GM21360 (cell line): ENCODE measurements at regions not wholly inside any gene's neighbourhood (a gene's known extent, or its start where the extent isn't known, plus 50 kb on each side); places are given as distances from the start of the nearest gene placed in this dataset.
"Not testable (repeated sequence)": the region's sequence is repeated elsewhere in the genome, so short reads cannot be mapped to it uniquely, and the experiment has no call there.

ENCODE experiments used
- ATAC-seq: cut with Tn5 transposase; IDR thresholded peaks from one replicate; pipeline ENCODE4 v1.9.1; 2021; ENCODE audit warnings: mild to moderate bottlenecking, moderate library complexity; ENCODE audit not compliant: unreplicated experiment

DNA sequence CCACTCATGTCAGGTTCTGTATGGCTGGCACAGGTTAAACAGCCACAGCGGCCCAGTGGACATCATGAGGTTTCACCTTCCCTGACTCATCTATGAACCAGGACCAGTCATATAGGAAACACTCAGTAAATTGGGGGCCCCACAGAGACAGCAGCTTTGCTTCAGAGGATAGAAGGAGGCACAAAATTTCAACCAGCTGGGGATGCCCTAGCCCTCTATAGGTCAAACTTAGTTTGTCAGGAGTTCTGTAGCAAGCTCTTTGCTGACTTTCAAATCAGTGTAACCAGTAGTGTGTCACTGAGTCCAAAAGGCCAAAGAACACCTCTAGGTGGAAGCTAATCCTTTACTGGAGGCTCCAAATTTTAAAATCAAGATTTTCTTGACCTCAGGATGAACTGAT, 4157.8 kb upstream of the TPTE start:
- peak; percentile 57 for ATAC-seq

DNA sequence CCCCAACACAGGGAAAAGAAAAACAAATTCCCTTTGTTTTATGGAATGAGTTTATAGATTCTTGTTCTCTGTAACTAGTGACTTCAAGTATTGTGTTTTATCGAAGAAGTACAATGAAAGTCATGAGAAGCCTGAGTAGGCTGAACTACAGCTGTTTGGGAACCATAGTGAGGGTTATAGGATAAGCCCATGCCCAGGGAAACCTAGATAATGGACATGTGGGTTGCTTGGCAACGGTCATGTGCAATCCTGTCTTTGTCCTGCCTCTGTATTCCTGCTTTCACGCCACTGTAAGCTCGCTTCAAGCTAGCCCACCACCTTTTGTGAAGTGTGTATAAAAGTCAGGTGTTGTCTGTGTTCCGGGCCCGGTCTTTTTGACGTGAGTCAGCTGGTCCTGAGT, 4152.6 kb upstream of the TPTE start:
- not testable (repeated sequence) for ATAC-seq

DNA sequence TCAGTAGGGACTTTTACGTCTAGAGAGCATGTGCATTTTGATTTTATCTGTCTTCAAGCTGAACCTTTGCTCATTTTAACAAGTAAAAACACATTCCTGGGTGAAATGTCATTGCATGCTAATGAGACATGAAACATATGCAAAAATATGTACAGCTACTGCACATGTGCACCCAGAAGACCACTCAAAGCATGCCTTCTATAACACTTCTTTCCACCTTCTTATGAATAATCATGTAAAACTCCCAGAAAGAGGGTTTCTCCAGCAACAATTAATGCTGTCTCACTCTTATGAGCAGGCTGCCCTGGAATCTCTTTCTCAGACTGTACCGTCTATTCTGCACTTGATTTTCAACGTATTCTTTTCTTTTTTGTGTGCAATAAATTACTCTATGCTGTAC, 4148.1 kb upstream of the TPTE start:
- ATAC-seq, result not testable (repeated sequence)

DNA sequence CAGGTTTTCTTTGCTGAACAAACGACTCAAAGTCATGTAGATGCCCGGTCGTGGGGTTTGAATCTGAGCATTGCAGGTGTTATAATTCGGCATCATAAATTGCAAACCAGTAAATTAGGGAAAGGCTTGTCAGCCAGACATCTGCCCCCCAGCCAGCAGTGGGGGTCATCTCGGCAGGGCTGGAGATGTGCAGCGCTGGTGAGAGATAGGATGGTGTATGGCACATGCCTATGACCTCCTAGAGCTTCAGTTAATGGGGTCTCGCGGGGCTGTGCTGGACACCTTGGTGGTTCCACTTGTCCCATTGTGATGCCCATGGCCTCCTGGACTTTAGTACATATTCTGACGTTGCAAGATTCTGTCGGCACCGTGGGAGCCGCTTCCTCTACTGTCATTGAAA, 4147.2 kb upstream of the TPTE start:
- ATAC-seq, result not testable (repeated sequence)

DNA sequence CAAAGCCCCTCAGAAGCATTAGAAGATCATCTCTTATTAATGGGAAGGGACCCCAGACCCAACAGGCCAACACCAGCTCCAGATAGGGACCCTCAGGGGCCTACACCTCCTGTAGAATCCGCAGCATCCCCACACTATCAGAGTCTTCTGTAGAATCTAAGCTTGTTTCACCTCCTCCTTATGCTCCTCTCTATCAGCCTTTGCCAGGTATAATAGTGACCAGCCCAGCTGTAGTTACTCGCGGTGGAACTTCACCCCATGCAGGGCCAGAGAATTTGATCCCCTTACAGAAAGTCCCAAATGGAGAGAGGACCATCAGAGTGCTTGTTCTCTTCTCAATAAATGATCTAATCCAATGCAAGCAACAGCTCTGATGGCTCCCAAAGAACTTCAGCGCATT, 4146.5 kb upstream of the TPTE start:
- not testable (repeated sequence) for ATAC-seq

DNA sequence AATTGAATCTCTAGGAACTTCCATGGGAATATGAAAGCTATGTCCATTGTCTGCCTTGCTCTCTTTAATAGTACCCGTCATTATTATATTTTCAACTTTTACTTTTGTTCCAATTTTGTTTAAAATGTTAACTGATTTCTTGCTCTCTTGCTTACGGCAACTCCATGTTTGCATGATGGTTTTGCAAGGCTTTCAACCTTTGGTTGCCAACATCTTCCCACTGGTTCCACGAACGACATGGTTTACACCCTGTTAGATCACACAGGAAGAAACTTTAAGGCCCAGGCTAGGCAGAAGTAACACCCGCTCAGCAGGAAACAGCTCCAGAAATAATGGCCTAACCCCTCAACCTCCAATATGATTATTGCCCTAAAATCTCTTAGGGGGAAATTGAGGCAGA, 4145.6 kb upstream of the TPTE start:
- ATAC-seq, result not testable (repeated sequence)

DNA sequence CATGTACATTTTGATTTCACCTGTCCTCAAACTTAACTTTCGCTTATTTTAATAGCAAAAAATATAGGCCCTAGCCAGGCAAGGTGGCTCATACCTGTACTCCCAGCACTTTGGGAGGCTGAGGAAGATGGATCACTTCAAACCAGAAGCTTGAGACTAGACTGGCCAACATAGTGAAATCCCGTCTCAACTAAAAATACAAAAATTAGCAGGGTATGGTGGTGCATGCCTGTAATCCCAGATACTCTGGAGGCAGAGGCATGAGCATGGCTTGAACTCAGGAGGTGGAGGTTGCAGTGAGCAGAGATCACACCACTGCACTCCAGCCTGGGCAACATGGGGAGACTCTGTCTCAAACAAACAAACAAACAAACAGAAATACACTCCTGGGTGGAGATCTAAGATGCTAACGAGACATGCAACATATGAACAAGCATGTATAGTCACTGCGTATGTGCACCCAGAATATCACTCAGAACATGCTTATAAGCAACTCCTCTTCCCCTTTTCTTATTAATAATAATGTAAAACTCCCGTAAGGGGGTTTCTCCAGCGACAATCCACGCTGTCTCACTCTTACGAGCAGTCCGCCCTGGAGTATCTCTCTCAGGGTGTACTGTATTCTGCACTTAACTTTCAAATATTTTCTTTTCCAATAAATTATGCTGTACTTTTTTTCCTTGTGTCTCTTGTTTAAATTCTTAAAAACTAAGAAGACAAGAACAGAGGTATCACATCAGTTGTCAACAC, 4144.9 kb upstream of the TPTE start:
- not testable (repeated sequence) for ATAC-seq
